ENCODE measurements at regions not wholly inside any gene's neighbourhood (a gene's known extent, or its start where the extent isn't known, plus 50 kb on each side); places are given as distances from the start of the nearest gene placed in this dataset.

GRCh38 chr2:14321357-14321756, 311.2 kb upstream of the LRATD1 start:
- TF ChIP-seq CTCF (IDR thresholded peaks at IDR 0.05), result no peak
- DNase-seq (ENCODE audit: low spot score), result no peak
- ATAC-seq (ENCODE audit: low FRiP score), result no peak

GRCh38 chr2:14322306-14322705, 310.2 kb upstream of the LRATD1 start:
- no peak for DNase-seq (ENCODE audit: low spot score)
- TF ChIP-seq CTCF (IDR thresholded peaks at IDR 0.05), result no peak
- ATAC-seq (ENCODE audit: low FRiP score), result no peak

GRCh38 chr2:14324308-14324707, 308.2 kb upstream of the LRATD1 start:
- TF ChIP-seq CTCF (IDR thresholded peaks at IDR 0.05), result no peak
- no peak for ATAC-seq (ENCODE audit: low FRiP score)
- no peak for DNase-seq (ENCODE audit: low spot score)

- no peak for TF ChIP-seq CTCF (IDR thresholded peaks at IDR 0.05)
- ATAC-seq (ENCODE audit: low FRiP score), result no peak
- no peak for DNase-seq (ENCODE audit: low spot score)
These were observed 301.6 kb upstream of the LRATD1 start for GRCh38 chr2:14330884-14331283.

GRCh38 chr2:14336759-14337382, 295.6 kb upstream of the LRATD1 start:
- TF ChIP-seq CTCF (IDR thresholded peaks at IDR 0.05), result no peak
- ATAC-seq (ENCODE audit: low FRiP score) (no peak), DNase-seq (ENCODE audit: low spot score) (no peak)

- ATAC-seq (ENCODE audit: low FRiP score) (no peak), DNase-seq (ENCODE audit: low spot score) (no peak)
- no peak for TF ChIP-seq CTCF (IDR thresholded peaks at IDR 0.05)
These were observed 291.8 kb upstream of the LRATD1 start for GRCh38 chr2:14340703-14341102.

GRCh38 chr2:14342313-14342712, 290.2 kb upstream of the LRATD1 start:
- no peak for ATAC-seq (ENCODE audit: low FRiP score)
- no peak for TF ChIP-seq CTCF (IDR thresholded peaks at IDR 0.05)
- DNase-seq (ENCODE audit: low spot score), result no peak

Measured in omental fat pad (tissue), 3 donors.